ENCODE measurements at regions not wholly inside any gene's neighbourhood (a gene's known extent, or its start where the extent isn't known, plus 50 kb on each side); places are given as distances from the start of the nearest gene placed in this dataset.

DNA sequence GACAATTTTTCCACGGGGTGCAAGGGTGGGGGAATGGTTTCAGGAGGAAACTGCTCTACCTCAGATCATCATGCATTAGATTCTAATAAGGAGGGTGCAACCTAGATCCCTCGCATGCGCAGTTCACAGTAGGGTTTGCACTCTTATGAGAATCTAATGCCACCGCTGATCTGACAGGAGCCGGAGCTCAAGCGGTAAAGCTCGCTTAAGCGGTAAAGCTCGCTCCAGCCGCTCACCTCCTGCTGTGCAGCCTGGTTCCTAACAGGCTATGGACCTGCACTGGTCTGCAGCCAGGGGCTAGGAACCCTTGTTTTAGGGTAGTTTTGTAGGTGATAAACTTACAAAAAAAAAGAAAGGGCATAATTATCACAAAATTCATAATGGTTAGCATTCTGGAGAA, 53.9 kb upstream of the RYR3 start:
- Histone ChIP-seq H3K27ac (ENCODE audit: low read depth, low read length) (no peak overlapping the region), H2AFZ (ENCODE audit: low read length, unreplicated experiment) (no peak overlapping the region), H3K4me3 (ENCODE audit: low read depth, low read length) (no peak overlapping the region), H3K36me3 (ENCODE audit: insufficient read depth, low read length) (no peaks in the 10 kb centered on the region), H3K4me1 (ENCODE audit: control insufficient read depth, insufficient read depth, low read length, unreplicated experiment) (no peaks in the 10 kb centered on the region), H3K79me2 (ENCODE audit: control insufficient read depth, insufficient read depth, low read length, unreplicated experiment) (no peaks in the 10 kb centered on the region), H3K27me3 (ENCODE audit: insufficient read depth, low read length) (peaks cover 61% of the 10 kb centered on the region)

DNA sequence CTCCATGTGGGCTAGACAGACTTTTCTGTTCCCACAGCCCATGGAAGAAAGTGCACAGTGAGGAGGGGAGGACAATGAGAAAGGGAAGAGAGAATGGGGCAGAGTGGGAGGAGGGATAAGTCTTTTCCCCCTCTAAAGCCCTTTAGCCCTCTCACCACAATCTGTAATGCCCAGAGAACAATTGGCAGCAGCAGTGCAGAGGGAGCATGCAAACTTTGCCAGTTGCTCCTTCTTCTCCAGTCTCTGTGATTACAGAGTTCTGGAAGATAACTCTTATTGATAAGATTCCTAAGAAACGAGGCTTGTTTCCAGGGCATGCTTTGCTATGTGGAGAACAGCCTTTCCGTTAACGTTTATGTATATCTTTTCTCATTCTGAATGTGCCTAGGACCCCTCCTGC, 50.0 kb upstream of the FMN1 start:
- no peaks in the 10 kb centered on the region for H3K36me3 ChIP-seq (ENCODE audit: insufficient read depth, low read length)
- no peaks in the 10 kb centered on the region for H3K27me3 ChIP-seq (ENCODE audit: insufficient read depth, low read length)
- H3K79me2 ChIP-seq (ENCODE audit: control insufficient read depth, insufficient read depth, low read length, unreplicated experiment): no peaks in the 10 kb centered on the region
- H3K27ac ChIP-seq (ENCODE audit: low read depth, low read length): peak overlapping the region; percentile 98
- H3K4me1 ChIP-seq (ENCODE audit: control insufficient read depth, insufficient read depth, low read length, unreplicated experiment): peaks cover 40% of the 10 kb centered on the region
- H3K4me3 ChIP-seq (ENCODE audit: low read depth, low read length): no peak overlapping the region
- H2AFZ ChIP-seq (ENCODE audit: low read length, unreplicated experiment): no peak overlapping the region

Data from ACC112 (cell line).